Left lobe of liver (tissue), 2 donors: ENCODE measurements at regions not wholly inside any gene's neighbourhood (a gene's known extent, or its start where the extent isn't known, plus 50 kb on each side); places are given as distances from the start of the nearest gene placed in this dataset.
"Not testable (repeated sequence)": the region's sequence is repeated elsewhere in the genome, so short reads cannot be mapped to it uniquely, and the experiment has no call there.

ENCODE experiments used
- ATAC-seq: fragments of 200-7000 bp; cut with Tn5 transposase; one replicate; pipeline ENCODE4 v1.9.1; 2020; ENCODE audit warnings: mild to moderate bottlenecking, moderate library complexity
- DNase-seq: peaks from one replicate; pipeline ENCODE4 v3.0.0-alpha.2; 2020; ENCODE audit warnings: low spot score
- donor health status: DM: no; HTN: no; CAD: no; lungs with moderate emphysema.
- donor health status: DM: no; HTN: yes; CAD: no.

DNA sequence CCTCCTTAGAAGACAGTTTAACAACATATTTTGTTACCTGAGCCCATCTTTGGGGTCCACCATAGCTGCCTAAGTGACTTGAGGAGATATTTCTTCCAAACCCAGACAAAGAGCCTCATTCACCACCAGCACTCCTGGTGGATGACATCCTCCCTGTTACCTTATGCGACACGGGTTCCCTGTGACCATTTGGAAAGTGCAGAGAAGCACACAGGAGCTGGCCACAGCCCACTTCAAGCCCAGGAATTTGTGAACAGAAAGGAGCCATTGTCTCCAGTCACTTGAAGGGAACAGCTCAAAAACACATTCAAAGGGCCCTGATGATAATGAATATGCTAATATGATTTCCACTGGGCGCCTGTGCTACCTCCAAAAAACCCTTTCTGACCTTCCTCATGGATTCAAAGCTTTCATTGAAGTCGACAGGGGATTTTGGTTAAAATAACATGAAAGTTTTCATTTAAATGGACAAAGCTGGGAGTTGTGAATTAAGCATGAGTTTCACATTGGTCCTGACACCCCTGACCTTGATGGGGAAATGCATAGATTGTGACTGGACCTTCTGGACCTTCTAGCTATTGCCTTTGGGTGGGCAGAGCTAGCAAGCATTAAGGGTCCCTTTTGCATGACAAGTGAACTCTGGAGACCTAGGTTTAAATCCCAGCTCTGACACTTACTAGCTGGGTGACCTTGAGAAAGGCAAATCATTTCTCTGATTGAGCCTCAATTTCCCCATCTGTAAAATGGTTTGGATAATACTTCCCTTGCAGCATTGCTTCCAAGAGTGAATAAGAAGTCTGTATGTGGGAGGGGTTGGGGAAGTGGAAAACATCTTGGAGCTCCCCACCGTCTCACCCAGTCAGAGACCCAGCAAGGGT lies 83.3 kb upstream of the SIRPA start:
- DNase-seq (peak; percentile 43), ATAC-seq (peak; percentile 15)

DNA sequence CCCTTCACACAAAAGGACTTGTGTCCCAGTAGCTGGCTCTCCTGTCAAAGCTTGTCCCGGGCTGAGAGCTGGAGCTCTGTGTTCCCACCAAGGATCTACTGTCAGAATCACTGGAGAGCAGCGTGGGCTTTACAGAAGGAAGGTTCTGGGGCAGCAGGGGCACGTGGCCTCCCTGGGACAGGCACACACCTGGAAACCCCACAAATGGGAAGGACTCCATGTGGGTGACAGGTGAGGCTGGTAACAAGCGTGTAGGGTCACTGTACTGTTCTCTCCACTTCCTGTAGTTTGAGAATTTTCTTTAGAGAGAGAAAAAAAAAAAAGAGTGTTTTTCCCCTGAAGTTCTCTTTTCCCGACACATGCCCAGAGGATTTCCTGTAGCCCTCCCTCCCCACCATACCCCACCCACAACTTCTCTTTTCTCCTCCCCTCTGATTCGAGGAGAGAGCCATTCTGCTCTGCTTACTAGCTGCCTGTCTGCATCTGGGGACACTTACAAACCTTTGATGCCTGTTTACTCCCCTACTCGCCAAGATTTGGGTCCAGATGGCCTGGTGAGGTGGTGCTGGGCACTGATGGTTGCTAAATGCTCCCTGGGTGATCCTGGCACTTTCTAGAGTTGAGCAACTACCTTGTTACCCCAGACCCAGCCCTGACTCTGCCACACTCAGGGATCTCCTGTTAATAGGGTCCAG lies 84.1 kb upstream of the SIRPA start:
- ATAC-seq (peak; percentile 70), DNase-seq (peak; percentile 59)

DNA sequence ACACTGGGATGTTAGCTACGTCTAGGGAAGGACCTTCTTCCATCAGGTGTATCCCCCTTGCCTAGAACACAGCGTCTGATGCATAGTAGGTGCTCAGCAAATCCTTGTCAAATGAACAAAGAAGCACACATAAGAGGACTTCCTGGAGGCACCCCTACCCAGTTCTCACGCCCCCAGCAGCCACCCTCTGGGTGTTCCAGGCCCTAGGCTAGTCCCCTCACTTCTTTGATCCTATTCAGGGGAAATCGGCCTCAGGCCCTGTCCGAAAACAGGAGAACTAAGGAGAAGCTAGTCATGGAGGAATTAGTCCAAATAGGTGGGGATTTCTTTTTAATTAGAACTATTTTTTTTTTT lies 84.7 kb upstream of the SIRPA start:
- no peak for DNase-seq

DNA sequence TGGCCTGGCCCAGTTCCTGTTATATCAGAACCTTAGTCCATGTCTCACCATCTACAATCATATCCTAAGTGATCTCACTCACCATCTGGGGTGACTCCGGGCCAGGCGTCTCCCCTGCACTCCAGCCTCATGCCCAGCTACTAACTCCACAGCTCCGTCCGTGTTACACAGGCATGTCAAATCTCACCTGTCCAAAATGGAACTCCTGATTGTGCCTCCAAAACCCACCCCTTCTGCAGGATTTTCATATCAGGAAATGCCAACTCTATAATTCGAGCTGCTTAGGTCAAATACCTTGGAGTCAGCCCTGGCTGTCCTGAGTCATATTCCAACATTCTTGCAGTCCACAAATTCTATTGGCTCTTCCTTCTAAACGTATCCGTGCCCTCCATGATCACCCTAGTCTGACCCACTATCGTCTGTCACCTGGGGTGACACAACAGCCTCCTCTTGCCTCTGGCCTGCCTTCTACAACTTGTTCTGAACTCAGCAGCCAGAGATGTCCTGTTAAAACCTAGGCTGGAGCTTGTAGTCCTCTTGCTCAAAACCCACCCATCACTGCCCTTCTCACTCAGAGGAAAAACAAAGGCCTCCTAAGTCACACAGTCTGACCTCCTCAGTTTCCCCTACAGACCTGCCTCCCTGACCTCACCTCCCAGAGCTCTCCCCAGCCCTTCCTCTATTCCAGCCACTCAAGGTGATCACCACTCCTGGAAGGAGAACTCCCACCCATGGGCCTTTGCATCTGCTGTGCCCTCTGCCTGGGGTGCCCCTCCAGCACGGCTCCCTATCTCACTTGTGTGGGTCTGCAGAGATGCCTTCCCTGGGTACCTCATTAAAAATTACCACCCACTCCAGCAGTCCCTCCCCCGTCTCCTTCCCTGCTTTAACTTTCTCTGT lies 85.3 kb upstream of the SIRPA start:
- DNase-seq: peak; percentile 39
- ATAC-seq: no peak

More for the DNA sequence above, 84.7 kb upstream of the SIRPA start:
- ATAC-seq: no peak

DNA sequence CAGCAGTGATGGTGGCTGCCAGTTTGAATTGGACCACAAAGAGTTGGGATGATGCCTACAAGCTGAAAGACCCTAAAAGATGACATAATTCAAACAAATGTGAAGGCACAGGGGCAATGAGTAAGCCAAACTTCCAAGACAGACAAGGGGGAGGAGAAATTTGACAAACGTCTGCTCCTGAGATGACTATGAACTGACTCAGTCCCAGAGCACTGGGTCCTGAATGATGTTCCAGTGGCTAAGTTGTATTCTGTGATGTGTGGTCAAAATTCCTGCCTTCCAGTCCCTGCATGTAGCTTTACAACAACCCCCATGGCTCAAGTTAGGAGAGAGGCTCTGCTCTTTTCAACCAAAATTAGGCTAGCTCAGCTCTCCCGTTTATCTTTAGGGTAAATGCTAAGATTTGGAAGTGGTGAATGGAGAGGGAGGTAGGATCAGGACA lies 86.1 kb upstream of the SIRPA start:
- no peak for ATAC-seq
- no peak for DNase-seq

DNA sequence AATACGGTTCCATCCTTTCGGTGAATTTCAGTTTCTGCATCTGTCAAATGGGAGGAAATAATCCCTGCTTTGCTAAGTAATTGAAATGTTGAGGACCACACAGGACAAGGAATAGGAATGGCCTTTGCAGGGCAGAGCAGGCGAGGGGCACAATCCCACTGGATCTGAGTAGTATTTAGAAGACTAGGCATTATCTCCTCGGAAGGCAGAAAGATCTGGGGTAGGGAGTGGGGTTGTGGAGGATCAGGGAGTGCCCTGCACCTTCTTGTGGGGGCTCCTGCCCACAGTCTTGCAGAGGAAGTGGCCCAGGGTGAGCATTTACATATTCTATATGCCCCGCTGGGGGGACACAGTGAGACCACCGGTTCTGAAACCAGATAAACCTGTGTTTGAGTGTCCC lies 87.1 kb upstream of the SIRPA start:
- DNase-seq: peak; percentile 24
- ATAC-seq: no peak

DNA sequence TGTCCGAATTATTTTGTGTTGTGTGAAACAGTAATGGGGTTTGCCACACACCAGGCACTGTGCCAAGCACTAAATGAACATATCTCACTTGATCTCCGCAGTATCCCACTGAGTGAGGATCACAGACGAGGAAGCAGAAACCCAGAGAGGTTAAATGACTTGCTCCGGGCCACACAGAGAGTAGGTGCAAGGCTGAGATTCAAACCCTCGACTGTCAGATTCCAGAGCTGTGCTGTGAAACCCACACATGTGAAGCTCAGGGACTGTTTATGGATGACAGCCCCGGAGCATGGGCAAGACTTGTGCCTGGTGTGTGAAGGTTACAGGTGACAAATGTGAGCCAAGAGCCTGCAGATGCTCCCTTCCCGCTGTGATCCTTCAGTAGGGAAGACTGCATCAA lies 87.8 kb upstream of the SIRPA start:
- DNase-seq (peak; percentile 27), ATAC-seq (no peak)

DNA sequence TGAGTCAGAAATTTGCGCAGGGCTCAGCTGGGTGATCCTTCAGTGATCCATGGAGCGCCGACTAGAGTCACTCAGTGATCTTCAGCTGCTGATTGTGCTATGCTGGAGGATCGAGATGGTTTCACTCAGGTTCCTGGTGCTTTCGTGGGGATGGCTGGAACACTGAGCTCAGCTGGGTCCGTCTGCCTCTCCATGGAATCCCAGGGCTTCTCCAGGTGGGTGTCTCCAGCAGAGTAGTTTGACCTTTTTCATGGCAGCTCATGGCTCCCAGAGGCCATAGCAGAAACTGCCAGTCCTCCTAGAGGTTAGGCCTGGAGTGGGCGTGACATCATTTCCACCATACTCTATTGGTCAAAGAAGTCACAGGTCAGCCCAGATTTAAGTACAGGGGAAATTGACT lies 88.8 kb upstream of the SIRPA start:
- peak; percentile 26 for DNase-seq
- no peak for ATAC-seq

DNA sequence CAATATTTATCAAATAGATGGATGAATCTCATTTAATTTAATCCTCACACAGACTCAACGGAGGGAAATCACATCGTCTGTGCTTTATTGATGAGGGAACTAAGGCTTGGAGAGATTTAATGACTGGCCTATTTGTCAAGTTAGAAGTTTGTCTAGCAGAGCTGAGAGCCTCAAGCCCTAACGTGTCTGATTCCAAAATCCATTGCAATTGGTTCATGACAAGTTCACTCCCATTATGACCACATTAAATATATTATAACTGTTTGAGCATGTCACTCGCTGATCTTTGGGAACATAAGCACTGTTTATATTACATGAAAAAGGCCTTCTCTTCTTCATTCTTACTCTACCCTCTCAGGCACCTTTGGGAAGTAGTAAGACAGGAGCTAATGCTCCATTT lies 89.4 kb upstream of the SIRPA start:
- DNase-seq: no peak
- no peak for ATAC-seq

DNA sequence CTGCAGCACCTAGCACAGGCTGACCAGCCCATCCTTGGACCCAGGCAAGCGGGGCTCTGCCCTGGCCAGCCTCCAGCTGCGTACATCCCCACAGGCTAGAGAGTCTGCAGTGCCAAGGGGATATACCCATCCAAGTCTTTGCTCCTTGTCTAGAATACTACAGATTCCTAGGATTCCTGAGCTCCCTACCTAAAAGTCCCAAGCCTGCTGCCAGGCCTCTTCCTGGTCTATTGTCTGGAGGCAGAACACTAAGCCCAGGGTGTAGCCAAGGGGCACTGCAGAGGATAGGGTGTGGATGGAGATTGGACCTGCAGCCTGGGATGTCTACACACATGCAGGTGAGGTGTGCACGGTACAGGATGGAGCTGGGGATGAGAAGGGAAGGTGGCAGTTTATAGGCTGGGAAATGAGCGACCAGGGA lies 90.0 kb upstream of the SIRPA start:
- no peak for ATAC-seq
- DNase-seq: peak; percentile 41

DNA sequence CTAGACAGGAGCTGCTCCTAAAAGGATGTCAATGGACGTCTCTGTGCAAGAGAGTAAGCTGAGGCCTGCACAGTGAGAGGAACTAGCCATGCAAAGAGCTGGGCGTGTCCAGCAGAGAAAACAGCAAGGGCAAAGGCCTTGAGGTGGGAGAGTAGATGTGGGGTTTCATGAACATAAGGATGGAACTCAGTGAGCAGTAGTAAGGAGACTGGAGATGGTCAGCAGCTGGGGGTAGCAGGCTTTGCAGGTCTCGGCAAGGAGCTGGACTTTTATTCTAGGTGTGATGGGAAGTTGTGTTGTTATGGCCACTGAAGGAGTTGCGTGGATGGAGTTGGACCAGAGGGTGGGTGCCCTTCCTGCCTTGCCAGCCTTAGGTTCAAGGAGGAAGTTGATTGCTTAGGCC lies 90.7 kb upstream of the SIRPA start:
- DNase-seq (peak; percentile 40), ATAC-seq (no peak)

DNA sequence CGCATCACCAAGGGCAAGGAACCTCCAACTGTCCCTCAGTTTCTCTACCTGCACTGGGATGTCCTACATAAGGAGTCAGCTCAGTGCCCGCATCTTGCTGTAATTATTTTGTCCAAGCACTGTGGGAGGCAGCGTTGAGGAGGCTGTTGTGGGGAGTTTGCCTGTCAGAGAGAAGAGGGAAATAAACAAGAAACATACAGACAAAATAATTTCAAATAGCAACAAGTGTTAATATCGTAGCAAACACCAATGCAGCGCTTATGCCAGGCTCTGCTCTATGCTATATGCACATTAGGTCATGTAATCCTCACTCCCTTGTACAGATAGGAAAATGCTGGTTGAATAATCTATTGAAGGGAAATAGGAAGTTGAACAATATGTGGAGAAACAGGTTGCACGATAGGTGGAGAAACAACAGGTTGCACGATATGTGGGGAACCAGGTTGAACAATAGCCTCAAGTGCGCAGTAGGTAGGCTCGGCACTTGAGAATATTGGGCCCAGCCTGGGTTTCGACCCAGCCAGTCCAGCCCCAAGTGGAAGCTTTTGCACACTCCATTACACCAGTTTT lies 91.2 kb upstream of the SIRPA start:
- DNase-seq (no peak), ATAC-seq (no peak)

DNA sequence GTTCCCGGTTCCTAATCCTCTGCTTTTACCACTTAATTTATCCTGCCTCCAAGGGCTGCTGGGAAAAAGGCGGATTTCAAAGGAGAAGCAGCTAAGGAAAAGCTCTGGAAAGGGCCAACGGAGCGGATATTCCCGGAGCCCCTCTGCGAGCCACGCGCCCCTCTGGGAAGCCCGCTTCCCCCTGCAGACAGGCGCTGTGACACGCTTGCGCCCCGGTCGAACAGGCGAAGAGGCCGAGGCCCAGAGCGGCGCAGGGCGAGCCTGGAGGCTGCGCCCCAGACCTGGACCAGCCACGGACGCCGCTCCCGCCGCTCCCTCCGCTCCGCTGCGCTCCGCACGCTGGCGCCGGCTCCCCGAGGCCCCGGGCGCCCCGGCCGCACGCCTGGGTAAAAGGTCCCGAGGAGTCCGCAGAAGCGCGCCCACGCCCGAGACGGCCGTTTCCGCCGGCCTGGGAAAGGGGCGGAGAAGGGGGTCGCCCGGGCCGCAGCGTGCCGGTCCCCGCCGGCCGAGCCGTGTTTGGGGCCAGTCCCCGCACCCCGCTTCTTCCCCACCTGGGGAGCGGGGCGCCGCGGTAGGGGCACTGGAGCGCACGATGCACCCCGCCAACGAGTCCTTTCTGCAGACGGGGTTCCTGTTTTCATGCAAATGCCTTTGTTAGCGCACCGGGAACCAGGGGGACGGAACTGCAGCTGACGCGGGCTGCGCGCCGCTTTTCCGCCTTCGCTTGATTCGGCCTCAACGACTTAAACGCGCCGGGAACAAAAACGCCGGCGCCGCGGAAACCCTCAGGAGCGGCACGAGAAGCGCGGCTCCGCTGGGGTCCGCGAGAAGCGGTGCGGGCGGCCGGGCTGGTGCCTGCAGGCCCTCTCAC lies 91.9 kb upstream of the SIRPA start:
- ATAC-seq: peak; percentile 67
- DNase-seq: peak; percentile 62

DNA sequence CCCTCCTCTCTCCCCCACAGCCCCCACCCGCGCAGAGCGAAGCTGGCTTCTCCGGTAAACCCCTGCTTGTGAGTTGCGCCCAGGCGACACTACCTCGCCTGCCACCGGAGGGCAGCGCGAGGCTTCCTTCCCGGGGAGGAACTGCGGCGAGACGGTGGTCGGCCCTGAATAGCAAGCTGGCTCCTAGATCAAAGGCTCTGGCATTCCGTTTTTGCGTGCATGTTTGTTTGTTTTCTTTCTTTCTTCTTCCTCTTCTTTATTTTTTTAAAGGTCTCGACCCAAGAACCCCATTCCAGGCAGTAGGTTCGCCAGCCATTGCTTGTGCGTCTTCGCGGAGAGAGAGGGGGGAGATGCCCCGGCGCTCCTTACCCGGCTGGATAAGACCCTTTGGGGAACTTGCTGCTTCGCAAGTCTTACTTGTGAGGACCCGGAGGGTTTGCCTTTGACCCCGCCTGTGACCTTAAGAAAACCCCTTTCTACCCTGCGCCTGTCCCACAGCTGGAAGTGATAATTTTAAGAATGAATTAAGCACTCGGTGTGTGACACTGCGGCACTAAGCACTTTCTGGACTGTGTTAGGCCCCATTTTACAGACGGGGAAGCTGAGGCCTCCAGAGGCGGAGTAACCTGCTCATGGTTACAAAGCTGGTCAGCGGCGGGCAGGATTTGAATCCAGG lies 92.7 kb upstream of the SIRPA start:
- DNase-seq: peak; percentile 56
- ATAC-seq: peak; percentile 81

DNA sequence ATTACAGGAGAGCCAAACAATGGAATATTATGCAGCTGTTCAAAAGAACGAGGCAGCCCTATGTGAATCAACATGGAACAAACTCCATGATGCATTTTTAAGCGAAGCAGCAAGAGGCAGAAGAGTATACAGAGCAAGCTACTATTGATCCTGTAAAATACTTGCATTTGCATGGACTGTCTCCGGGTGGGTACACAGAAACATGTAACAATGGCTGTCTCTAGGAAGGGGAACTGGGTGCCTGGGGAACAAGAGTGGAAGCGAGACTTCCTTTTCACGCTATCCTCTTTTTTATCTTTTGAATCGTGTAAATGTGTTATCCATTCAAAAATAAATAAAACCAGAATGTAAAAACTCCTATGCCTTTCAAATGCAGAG lies 93.3 kb upstream of the SIRPA start:
- ATAC-seq (no peak), DNase-seq (no peak)

DNA sequence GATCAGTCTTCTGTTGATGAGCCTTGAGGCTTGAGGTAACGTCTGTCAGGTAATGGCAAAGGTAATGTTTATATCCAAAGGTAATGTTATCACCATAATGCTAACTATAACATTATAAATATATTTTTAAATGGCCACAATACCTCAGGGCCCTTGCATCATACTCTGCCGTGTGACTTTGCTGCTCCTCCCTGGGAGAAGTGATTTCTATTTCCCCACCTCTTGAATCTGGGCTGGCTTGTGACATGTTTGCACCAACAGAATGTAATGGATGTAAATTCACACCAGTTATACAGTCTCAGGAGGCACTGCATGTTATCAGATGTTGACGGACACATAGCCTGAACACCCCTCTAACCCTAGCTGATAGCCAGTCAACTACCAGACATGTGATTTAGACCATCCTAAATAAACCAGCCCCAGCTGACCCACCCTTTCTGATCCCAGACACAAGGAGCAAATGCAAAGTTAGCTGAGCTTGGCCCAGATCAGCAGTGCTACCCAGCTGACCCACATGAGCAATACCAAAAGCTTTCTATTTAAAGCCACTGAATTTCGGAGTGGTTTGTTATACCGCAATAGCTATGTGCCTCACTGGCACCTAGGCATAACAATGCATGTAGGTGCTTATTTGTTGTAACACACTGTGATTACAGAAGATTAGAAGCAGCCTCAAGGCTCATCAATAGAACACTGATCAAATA lies 93.8 kb upstream of the SIRPA start:
- no peak for ATAC-seq
- no peak for DNase-seq

DNA sequence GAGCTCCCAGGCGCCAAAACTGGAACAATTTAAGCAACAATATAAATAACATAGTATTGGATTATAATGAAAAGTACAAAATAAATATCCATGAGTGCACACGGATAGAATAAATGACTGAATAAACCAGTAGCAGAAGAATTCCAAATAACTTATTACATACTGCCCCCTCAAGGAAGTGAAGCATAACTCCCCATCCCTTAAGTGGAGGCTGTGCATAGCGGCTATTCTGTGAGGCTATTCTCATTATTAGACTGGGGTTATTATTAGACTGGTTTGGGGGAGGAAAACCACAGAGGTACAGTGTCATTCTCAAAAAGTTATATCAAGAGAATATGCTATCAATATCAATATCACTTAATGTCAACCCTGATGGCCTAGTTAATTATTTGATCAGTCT lies 94.4 kb upstream of the SIRPA start:
- no peak for DNase-seq
- ATAC-seq: no peak

DNA sequence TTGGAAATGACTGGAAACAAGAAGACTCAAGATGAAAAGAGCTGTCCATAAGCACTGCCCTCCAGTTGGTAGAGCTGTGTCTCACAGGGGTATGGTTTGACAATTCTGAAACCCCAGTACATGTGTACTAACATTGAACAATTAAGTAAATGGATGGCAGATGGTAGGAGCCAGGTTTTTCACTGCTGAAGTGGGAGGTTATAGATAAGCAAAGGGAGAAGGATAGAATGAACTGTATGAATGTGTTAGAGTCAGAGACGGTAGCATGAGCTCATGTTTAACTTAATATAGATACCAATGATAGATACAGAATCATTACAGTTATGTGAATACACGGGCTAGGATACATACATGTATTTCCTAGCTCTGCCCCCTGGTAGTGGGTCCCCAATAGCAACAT lies 95.0 kb upstream of the SIRPA start:
- no peak for ATAC-seq
- no peak for DNase-seq

DNA sequence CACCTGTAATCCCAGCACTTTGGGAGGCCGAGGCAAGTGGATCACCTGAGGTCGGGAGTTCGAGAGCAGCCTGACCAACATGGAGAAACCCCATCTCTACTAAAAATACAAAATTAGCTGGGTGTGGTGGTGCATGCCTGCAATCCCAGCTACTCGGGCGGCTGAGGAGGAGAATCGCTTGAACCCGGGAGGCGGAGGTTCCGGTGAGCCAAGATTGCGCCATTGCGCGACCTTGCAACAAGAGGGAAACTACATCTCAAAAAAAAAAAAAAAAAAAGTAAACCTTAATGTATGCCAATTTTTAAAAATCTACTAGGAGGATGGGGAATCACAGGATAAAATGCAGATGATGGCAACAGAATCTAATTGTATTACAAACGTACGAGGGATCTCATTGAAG lies 95.5 kb upstream of the SIRPA start:
- not testable (repeated sequence) for ATAC-seq

More for the DNA sequence above, 95.5 kb upstream of the SIRPA start:
- peak; percentile 39 for DNase-seq
